SK-N-SH treated with all-trans-retinoic acid at 6 μM for 48 hours (cell line): ENCODE measurements at regions not wholly inside any gene's neighbourhood (a gene's known extent, or its start where the extent isn't known, plus 50 kb on each side); places are given as distances from the start of the nearest gene placed in this dataset.

Experiments used
- ATAC-seq: fragments of 200-7000 bp; cut with Tn5 transposase; 3 replicates; pipeline ENCODE4 v1.9.1; 2020; ENCODE audit warnings: mild to moderate bottlenecking, moderate library complexity
- ARNTL ChIP-seq: fragments of 450-650 bp; formaldehyde crosslinking; IDR thresholded peaks from 2 replicates; pipeline ENCODE4 v1.5.0; 2020; ENCODE audit warnings: low read depth, mild to moderate bottlenecking, moderate library complexity, borderline replicate concordance
- BACH2 ChIP-seq: fragments of 250-450 bp; sonication (Bioruptor Pico); IDR thresholded peaks from 2 replicates; pipeline ENCODE4 v1.9.0; 2021; ENCODE audit warnings: mild to moderate bottlenecking, borderline replicate concordance
- CREB5 ChIP-seq: fragments of 250-450 bp; sonication (Bioruptor Pico); IDR thresholded peaks from 2 replicates; pipeline ENCODE4 v1.5.1; 2020; ENCODE audit warnings: low read depth, mild to moderate bottlenecking, moderate library complexity
- CSDC2 ChIP-seq: fragments of 250-450 bp; sonication (Bioruptor Pico); IDR thresholded peaks from 2 replicates; pipeline ENCODE4 v1.5.0; 2020; ENCODE audit warnings: mild to moderate bottlenecking, moderate library complexity
- CSRNP3 ChIP-seq: fragments of 250-450 bp; sonication (Bioruptor Pico); IDR thresholded peaks from 2 replicates; pipeline ENCODE4 v1.5.1; 2021; ENCODE audit warnings: mild to moderate bottlenecking, moderate library complexity
- ESRRG ChIP-seq: fragments of 250-450 bp; sonication (Bioruptor Pico); IDR thresholded peaks from 2 replicates; pipeline ENCODE4 v1.6.1; 2021; ENCODE audit warnings: mild to moderate bottlenecking
- ISL1 ChIP-seq: fragments of 250-450 bp; sonication (Bioruptor Pico); IDR thresholded peaks from 2 replicates; pipeline ENCODE4 v2.1.2; 2022; ENCODE audit warnings: mild to moderate bottlenecking, moderate library complexity
- OSR1 ChIP-seq: fragments of 250-450 bp; sonication (Bioruptor Pico); IDR thresholded peaks from 2 replicates; pipeline ENCODE4 v1.8.0; 2022; ENCODE audit warnings: moderate library complexity, mild to moderate bottlenecking, inconsistent platforms
- PATZ1 ChIP-seq: fragments of 250-450 bp; sonication (Bioruptor Pico); IDR thresholded peaks from 2 replicates; pipeline ENCODE4 v1.8.0; 2020; ENCODE audit warnings: mild to moderate bottlenecking, moderate library complexity, borderline replicate concordance
- PPARA ChIP-seq: fragments of 250-450 bp; sonication (Bioruptor Pico); IDR thresholded peaks from 2 replicates; pipeline ENCODE4 v1.5.0; 2020; ENCODE audit warnings: mild to moderate bottlenecking, borderline replicate concordance
- RARB ChIP-seq: fragments of 250-450 bp; sonication (Bioruptor Pico); IDR thresholded peaks from 2 replicates; pipeline ENCODE4 v1.8.0; 2021; ENCODE audit warnings: mild to moderate bottlenecking, moderate library complexity
- TCF4 ChIP-seq: fragments of 250-450 bp; sonication (Bioruptor Pico); IDR thresholded peaks from 2 replicates; pipeline ENCODE4 v1.8.0; 2021; ENCODE audit warnings: mild to moderate bottlenecking, moderate library complexity, borderline replicate concordance
- TOX ChIP-seq: fragments of 250-450 bp; sonication (Bioruptor Pico); IDR thresholded peaks from 2 replicates; pipeline ENCODE4 v1.8.0; 2021; ENCODE audit warnings: mild to moderate bottlenecking, moderate library complexity, borderline replicate concordance
- TSHZ2 ChIP-seq: fragments of 250-450 bp; sonication (Bioruptor Pico); IDR thresholded peaks from 2 replicates; pipeline ENCODE4 v1.5.0; 2020; ENCODE audit warnings: mild to moderate bottlenecking, moderate library complexity
- ZC3H10 ChIP-seq: fragments of 250-450 bp; sonication (Bioruptor Pico); IDR thresholded peaks from 2 replicates; pipeline ENCODE4 v1.5.1; 2021; ENCODE audit warnings: mild to moderate bottlenecking, moderate library complexity
- ZFP3 ChIP-seq: fragments of 250-450 bp; sonication (Bioruptor Pico); IDR thresholded peaks from 2 replicates; pipeline ENCODE4 v1.5.0; 2020; ENCODE audit warnings: mild to moderate bottlenecking, moderate library complexity
- ZFP30 ChIP-seq: fragments of 450-650 bp; formaldehyde crosslinking; IDR thresholded peaks from 2 replicates; pipeline ENCODE4 v1.5.0; 2022; ENCODE audit warnings: mild to moderate bottlenecking, moderate library complexity
- ZNF565 ChIP-seq: fragments of 450-650 bp; formaldehyde crosslinking; conservative IDR thresholded peaks from 2 replicates; pipeline ENCODE4 v1.5.0; 2020; ENCODE audit warnings: low read depth, mild to moderate bottlenecking, moderate library complexity
- ZNF70 ChIP-seq: fragments of 450-650 bp; formaldehyde crosslinking; IDR thresholded peaks from 2 replicates; pipeline ENCODE4 v1.5.0; 2020; ENCODE audit warnings: mild to moderate bottlenecking, moderate library complexity
- ZNF8 ChIP-seq: fragments of 450-650 bp; formaldehyde crosslinking; IDR thresholded peaks from 2 replicates; pipeline ENCODE4 v1.5.0; 2020; ENCODE audit warnings: mild to moderate bottlenecking, moderate library complexity

- no peak for TF ChIP-seq TOX (CRISPR knock-in tag)
- no peak for ATAC-seq
Measured at GRCh38 chr3:181947606-181948005, 235.9 kb downstream of the SOX2 start.

- TF ChIP-seq PATZ1 (CRISPR knock-in tag) (no peak), TCF4 (no peak), TOX (CRISPR knock-in tag) (no peak)
- ATAC-seq: no peak
Measured at GRCh38 chr3:181948286-181948685, 236.6 kb downstream of the SOX2 start.

- no peak for TF ChIP-seq ZC3H10
- no peak for TF ChIP-seq BACH2 (CRISPR knock-in tag)
- no peak for TF ChIP-seq ZNF565
- TF ChIP-seq ZNF8 (CRISPR knock-in tag): no peak
- TF ChIP-seq TOX (CRISPR knock-in tag): no peak
- TF ChIP-seq CREB5 (CRISPR knock-in tag): no peak
- TF ChIP-seq ESRRG (CRISPR knock-in tag): no peak
- TF ChIP-seq ISL1: no peak
- TF ChIP-seq ZFP3: no peak
- no peak for TF ChIP-seq ZNF70 (CRISPR knock-in tag)
- no peak for ATAC-seq
Measured at GRCh38 chr3:181952221-181952620, 240.5 kb downstream of the SOX2 start.

- TF ChIP-seq TSHZ2 (CRISPR knock-in tag) (no peak), TCF4 (no peak), CSRNP3 (CRISPR knock-in tag) (no peak), ZFP30 (CRISPR knock-in tag) (no peak), ZNF565 (no peak), BACH2 (CRISPR knock-in tag) (no peak), CSDC2 (CRISPR knock-in tag) (no peak), OSR1 (CRISPR knock-in tag) (no peak), ARNTL (CRISPR knock-in tag) (no peak), ZC3H10 (no peak), CREB5 (CRISPR knock-in tag) (no peak), PATZ1 (CRISPR knock-in tag) (no peak), ZNF70 (CRISPR knock-in tag) (no peak), ZFP3 (no peak), ZNF8 (CRISPR knock-in tag) (no peak), RARB (no peak), ISL1 (no peak), PPARA (CRISPR knock-in tag) (no peak)
- no peak for ATAC-seq
Measured at GRCh38 chr3:181952929-181953328, 241.2 kb downstream of the SOX2 start.
